ENCODE measurements at regions not wholly inside any gene's neighbourhood (a gene's known extent, or its start where the extent isn't known, plus 50 kb on each side); places are given as distances from the start of the nearest gene placed in this dataset.

GRCh38 chr7:21300692-21301091 is 127.2 kb upstream of the SP4 start:
- Mint-ChIP-seq H3K27me3 (peaks cover 6% of the 10 kb centered on the region), H3K4me3 (no peak overlapping the region), H3K9me3 (no peaks in the 10 kb centered on the region), H3K27ac (no peak overlapping the region), H3K36me3 (no peaks in the 10 kb centered on the region), H3K4me1 (ENCODE audit: unreplicated experiment) (no peaks in the 10 kb centered on the region)
- DNase-seq (ENCODE audit: extremely low spot score, unreplicated experiment), result no peak
- peak; percentile 62 for TF ChIP-seq CTCF (conservative IDR thresholded peaks at IDR 0.05)

GRCh38 chr7:21304808-21305375 is 123.0 kb upstream of the SP4 start:
- H3K27me3 Mint-ChIP-seq, result peaks cover 7% of the 10 kb centered on the region
- peaks cover 13% of the 10 kb centered on the region for H3K9me3 Mint-ChIP-seq
- no peak for TF ChIP-seq CTCF (conservative IDR thresholded peaks at IDR 0.05)
- no peak overlapping the region for H3K27ac Mint-ChIP-seq
- no peaks in the 10 kb centered on the region for H3K4me1 Mint-ChIP-seq (ENCODE audit: unreplicated experiment)
- H3K36me3 Mint-ChIP-seq, result no peaks in the 10 kb centered on the region
- no peak overlapping the region for H3K4me3 Mint-ChIP-seq
- no peak for DNase-seq (ENCODE audit: extremely low spot score, unreplicated experiment)

- TF ChIP-seq CTCF (conservative IDR thresholded peaks at IDR 0.05), result no peak
- no peaks in the 10 kb centered on the region for H3K36me3 Mint-ChIP-seq
- H3K9me3 Mint-ChIP-seq, result peaks cover 13% of the 10 kb centered on the region
- peaks cover 7% of the 10 kb centered on the region for H3K27me3 Mint-ChIP-seq
- no peak for DNase-seq (ENCODE audit: extremely low spot score, unreplicated experiment)
- H3K4me3 Mint-ChIP-seq, result no peak overlapping the region
- no peak overlapping the region for H3K27ac Mint-ChIP-seq
- no peaks in the 10 kb centered on the region for H3K4me1 Mint-ChIP-seq (ENCODE audit: unreplicated experiment)
These were observed 122.2 kb upstream of the SP4 start for GRCh38 chr7:21305455-21306235.

GRCh38 chr7:21314954-21315353 is 112.9 kb upstream of the SP4 start:
- no peak for TF ChIP-seq CTCF (conservative IDR thresholded peaks at IDR 0.05)
- Mint-ChIP-seq H3K4me1 (ENCODE audit: unreplicated experiment) (peaks cover 8% of the 10 kb centered on the region), H3K4me3 (no peak overlapping the region), H3K9me3 (peaks cover 8% of the 10 kb centered on the region), H3K27me3 (peaks cover 16% of the 10 kb centered on the region), H3K27ac (no peak overlapping the region), H3K36me3 (no peaks in the 10 kb centered on the region)
- DNase-seq (ENCODE audit: extremely low spot score, unreplicated experiment), result no peak

GRCh38 chr7:21317966-21318915 is 109.6 kb upstream of the SP4 start:
- H3K4me3 Mint-ChIP-seq, result no peak overlapping the region
- H3K4me1 Mint-ChIP-seq (ENCODE audit: unreplicated experiment), result peaks cover 8% of the 10 kb centered on the region
- H3K36me3 Mint-ChIP-seq, result no peaks in the 10 kb centered on the region
- peak overlapping the region; percentile 5 for H3K27ac Mint-ChIP-seq
- no peak for TF ChIP-seq CTCF (conservative IDR thresholded peaks at IDR 0.05)
- H3K27me3 Mint-ChIP-seq, result peaks cover 7% of the 10 kb centered on the region
- H3K9me3 Mint-ChIP-seq, result no peaks in the 10 kb centered on the region
- DNase-seq (ENCODE audit: extremely low spot score, unreplicated experiment), result no peak
